Inflammatory macrophage (primary cell): ENCODE measurements at regions not wholly inside any gene's neighbourhood (a gene's known extent, or its start where the extent isn't known, plus 50 kb on each side); places are given as distances from the start of the nearest gene placed in this dataset.
"Not testable (repeated sequence)": the region's sequence is repeated elsewhere in the genome, so short reads cannot be mapped to it uniquely, and the experiment has no call there.

Experiments
- DNase-seq, 2 donors: peaks; one replicate each; pipeline ENCODE4 v3.0.0-alpha.2; 2020 to 2022

- DNase-seq = no peak
These were observed 81.8 kb upstream of the SYN3 start for GRCh38 chr22:33139937-33140336.

- DNase-seq = not testable (repeated sequence)
These were observed 80.2 kb upstream of the SYN3 start for GRCh38 chr22:33138333-33138732.

GRCh38 chr22:33130473-33130872 is 72.3 kb upstream of the SYN3 start:
- no peak for DNase-seq

GRCh38 chr22:33129621-33130020 is 71.4 kb upstream of the SYN3 start:
- DNase-seq = no peak

GRCh38 chr22:33126881-33127280 is 68.7 kb upstream of the SYN3 start:
- no peak for DNase-seq

- no peak for DNase-seq
These were observed 66.3 kb upstream of the SYN3 start for GRCh38 chr22:33124471-33124870.

- not testable (repeated sequence) for DNase-seq
These were observed 64.3 kb upstream of the SYN3 start for GRCh38 chr22:33122439-33122838.

GRCh38 chr22:33119044-33119443 is 60.9 kb upstream of the SYN3 start:
- DNase-seq = no peak

- DNase-seq = no peak
These were observed 59.6 kb upstream of the SYN3 start for GRCh38 chr22:33117821-33118220.

GRCh38 chr22:33116841-33117547 is 58.8 kb upstream of the SYN3 start:
- no peak for DNase-seq

- no peak for DNase-seq
These were observed 56.4 kb upstream of the SYN3 start for GRCh38 chr22:33114565-33114964.

GRCh38 chr22:33112580-33112979 is 54.4 kb upstream of the SYN3 start:
- DNase-seq = no peak

- DNase-seq = no peak
These were observed 53.3 kb upstream of the SYN3 start for GRCh38 chr22:33111491-33111890.

GRCh38 chr22:33110562-33111163 is 52.5 kb upstream of the SYN3 start:
- DNase-seq = no peak

GRCh38 chr22:33109514-33110430 is 51.6 kb upstream of the SYN3 start:
- DNase-seq = no peak

- no peak for DNase-seq
These were observed 49.9 kb upstream of the SYN3 start for GRCh38 chr22:33108037-33108436.
